K562 (cell line): ENCODE measurements at regions not wholly inside any gene's neighbourhood (a gene's known extent, or its start where the extent isn't known, plus 50 kb on each side); places are given as distances from the start of the nearest gene placed in this dataset.

Experiments
- CREM ChIP-seq: IDR thresholded peaks from 2 replicates; pipeline ENCODE4 v1.6.1; 2014; ENCODE audit warnings: antibody characterized with exemption, low read depth
- NFATC3 ChIP-seq: fragments of 450-650 bp; IDR thresholded peaks from 2 replicates; pipeline ENCODE4 v1.6.1; 2017; ENCODE audit warnings: mild to moderate bottlenecking
- POLR2A ChIP-seq: fragments of 450-650 bp; conservative IDR thresholded peaks from 2 replicates; pipeline ENCODE4 v1.6.1; 2016
- SRF ChIP-seq, 2 experiments: fragments of 250-450, 450-650 bp in 1 of 2; sonication (Bioruptor Pico) in 1 of 2; sonication (generic) in 1 of 2; formaldehyde crosslinking; IDR thresholded peaks; 2 replicates each; pipeline versions ENCODE4 v1.5.0 to v1.5.1; 2020 to 2022; ENCODE audit warnings: mild to moderate bottlenecking in 1 of 2, missing genetic modification reagents in 1 of 2
- TAF7 ChIP-seq: fragments of 450-650 bp; IDR thresholded peaks from 2 replicates; pipeline ENCODE4 v1.6.1; 2016; ENCODE audit warnings: missing genetic modification characterization, missing compliant biosample characterization
- TCF7L2 ChIP-seq: fragments of 150-350 bp; IDR thresholded peaks from 2 replicates; pipeline ENCODE4 v1.6.1; 2016; ENCODE audit warnings: low read depth, mild to moderate bottlenecking, low read length, moderate library complexity
- TEAD2 ChIP-seq: fragments of 450-650 bp; IDR thresholded peaks from 2 replicates; pipeline ENCODE4 v1.6.1; 2016; ENCODE audit warnings: missing genetic modification characterization, control low read depth, missing compliant biosample characterization
- YY1 ChIP-seq, 3 experiments: IDR thresholded peaks; 2 replicates each; pipeline ENCODE4 v1.6.1; 2011; ENCODE audit warnings: low read length in 2 of 3, mild to moderate bottlenecking in 2 of 3, moderate library complexity in 2 of 3, borderline replicate concordance in 1 of 3, control low read depth in 1 of 3, low read depth in 1 of 3; ENCODE audit not compliant: insufficient read depth in 3 of 3, insufficient replicate concordance in 2 of 3, control insufficient read depth in 1 of 3, insufficient read length in 1 of 3; ENCODE audit errors: extremely low read depth in 1 of 3
- ZNF780A ChIP-seq: fragments of 250-450 bp; sonication (Bioruptor Pico); IDR thresholded peaks from 2 replicates; pipeline ENCODE4 v1.5.0; 2021; ENCODE audit warnings: mild to moderate bottlenecking
- TF ChIP-seq, protein P1 (sequence below): fragments of 150-350 bp; IDR thresholded peaks from 2 replicates; pipeline ENCODE4 v1.6.1; 2014; ENCODE audit warnings: low read depth, mild to moderate bottlenecking, low read length, borderline replicate concordance
- TF ChIP-seq, protein P2 (sequence below): fragments of 250-450 bp; sonication (Bioruptor Pico); IDR thresholded peaks from 2 replicates; pipeline ENCODE4 v1.8.0; 2021; ENCODE audit warnings: moderate library complexity, mild to moderate bottlenecking, inconsistent platforms
- TF ChIP-seq, protein P3 (sequence below), 3 experiments: IDR thresholded peaks in 2 of 3; conservative IDR thresholded peaks in 1 of 3; 2 replicates each; pipeline ENCODE4 v1.5.1; 2011 to 2012; ENCODE audit warnings: low read length in 3 of 3, mild to moderate bottlenecking in 3 of 3, control low read depth in 2 of 3, improper control_type of control experiment in 1 of 3, inconsistent platforms in 1 of 3, low read depth in 1 of 3, mixed read lengths in 1 of 3, moderate library complexity in 1 of 3; ENCODE audit not compliant: insufficient read depth in 2 of 3
- TF ChIP-seq, protein P4 (sequence below), 2 experiments: IDR thresholded peaks; 2 replicates each; pipeline ENCODE4 v1.6.1; 2011; ENCODE audit warnings: borderline replicate concordance in 1 of 2, control low read depth in 1 of 2, low read depth in 1 of 2, low read length in 1 of 2, mild to moderate bottlenecking in 1 of 2, mixed read lengths in 1 of 2, moderate library complexity in 1 of 2; ENCODE audit not compliant: insufficient read depth in 1 of 2, insufficient read length in 1 of 2, poor library complexity in 1 of 2, severe bottlenecking in 1 of 2; ENCODE audit errors: extremely low read depth in 1 of 2
- TF ChIP-seq, protein P5 (sequence below): sonication (generic); formaldehyde crosslinking; IDR thresholded peaks from 2 replicates; pipeline ENCODE4 v1.8.0; 2022; ENCODE audit warnings: mild to moderate bottlenecking, missing genetic modification reagents

DNA sequence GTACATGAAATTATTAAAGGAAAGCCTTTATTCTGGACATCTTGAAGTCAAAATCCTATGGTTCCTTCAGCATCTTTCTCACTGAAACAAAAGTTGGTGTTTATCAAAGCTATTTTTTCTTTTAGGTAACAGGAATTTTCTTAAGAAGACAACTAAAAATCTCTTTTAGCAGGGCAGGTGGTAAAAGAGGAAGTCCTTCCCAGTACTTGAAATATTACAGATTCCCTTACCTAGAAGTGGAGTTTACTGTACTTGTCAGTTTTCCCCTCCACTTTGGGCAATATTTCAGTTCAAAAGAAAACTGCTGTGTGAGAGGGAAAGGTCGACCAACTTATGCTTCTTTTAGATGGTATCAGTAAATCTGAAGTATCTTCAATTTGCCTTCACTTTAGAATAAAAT lies 64.3 kb upstream of the TDRD3 start:
- TF ChIP-seq, protein P1, sequence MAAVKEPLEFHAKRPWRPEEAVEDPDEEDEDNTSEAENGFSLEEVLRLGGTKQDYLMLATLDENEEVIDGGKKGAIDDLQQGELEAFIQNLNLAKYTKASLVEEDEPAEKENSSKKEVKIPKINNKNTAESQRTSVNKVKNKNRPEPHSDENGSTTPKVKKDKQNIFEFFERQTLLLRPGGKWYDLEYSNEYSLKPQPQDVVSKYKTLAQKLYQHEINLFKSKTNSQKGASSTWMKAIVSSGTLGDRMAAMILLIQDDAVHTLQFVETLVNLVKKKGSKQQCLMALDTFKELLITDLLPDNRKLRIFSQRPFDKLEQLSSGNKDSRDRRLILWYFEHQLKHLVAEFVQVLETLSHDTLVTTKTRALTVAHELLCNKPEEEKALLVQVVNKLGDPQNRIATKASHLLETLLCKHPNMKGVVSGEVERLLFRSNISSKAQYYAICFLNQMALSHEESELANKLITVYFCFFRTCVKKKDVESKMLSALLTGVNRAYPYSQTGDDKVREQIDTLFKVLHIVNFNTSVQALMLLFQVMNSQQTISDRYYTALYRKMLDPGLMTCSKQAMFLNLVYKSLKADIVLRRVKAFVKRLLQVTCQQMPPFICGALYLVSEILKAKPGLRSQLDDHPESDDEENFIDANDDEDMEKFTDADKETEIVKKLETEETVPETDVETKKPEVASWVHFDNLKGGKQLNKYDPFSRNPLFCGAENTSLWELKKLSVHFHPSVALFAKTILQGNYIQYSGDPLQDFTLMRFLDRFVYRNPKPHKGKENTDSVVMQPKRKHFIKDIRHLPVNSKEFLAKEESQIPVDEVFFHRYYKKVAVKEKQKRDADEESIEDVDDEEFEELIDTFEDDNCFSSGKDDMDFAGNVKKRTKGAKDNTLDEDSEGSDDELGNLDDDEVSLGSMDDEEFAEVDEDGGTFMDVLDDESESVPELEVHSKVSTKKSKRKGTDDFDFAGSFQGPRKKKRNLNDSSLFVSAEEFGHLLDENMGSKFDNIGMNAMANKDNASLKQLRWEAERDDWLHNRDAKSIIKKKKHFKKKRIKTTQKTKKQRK: no peak
- TF ChIP-seq CREM (no peak), SRF (CRISPR knock-in tag; IDR thresholded peaks at IDR 0.05) (no peak), TAF7 (tag) (no peak), TEAD2 (no peak), YY1 (IDR thresholded peaks at IDR 0.05; ENCODE audit: borderline replicate concordance in 1 of 3, control insufficient read depth in 1 of 3, extremely low read depth in 1 of 3, insufficient read depth in 3 of 3, insufficient read length in 1 of 3, insufficient replicate concordance in 2 of 3, low read depth in 1 of 3, low read length in 2 of 3) (no peak), NFATC3 (no peak), ZNF780A (no peak), TCF7L2 (no peak), POLR2A (no peak)
- TF ChIP-seq, protein P2, sequence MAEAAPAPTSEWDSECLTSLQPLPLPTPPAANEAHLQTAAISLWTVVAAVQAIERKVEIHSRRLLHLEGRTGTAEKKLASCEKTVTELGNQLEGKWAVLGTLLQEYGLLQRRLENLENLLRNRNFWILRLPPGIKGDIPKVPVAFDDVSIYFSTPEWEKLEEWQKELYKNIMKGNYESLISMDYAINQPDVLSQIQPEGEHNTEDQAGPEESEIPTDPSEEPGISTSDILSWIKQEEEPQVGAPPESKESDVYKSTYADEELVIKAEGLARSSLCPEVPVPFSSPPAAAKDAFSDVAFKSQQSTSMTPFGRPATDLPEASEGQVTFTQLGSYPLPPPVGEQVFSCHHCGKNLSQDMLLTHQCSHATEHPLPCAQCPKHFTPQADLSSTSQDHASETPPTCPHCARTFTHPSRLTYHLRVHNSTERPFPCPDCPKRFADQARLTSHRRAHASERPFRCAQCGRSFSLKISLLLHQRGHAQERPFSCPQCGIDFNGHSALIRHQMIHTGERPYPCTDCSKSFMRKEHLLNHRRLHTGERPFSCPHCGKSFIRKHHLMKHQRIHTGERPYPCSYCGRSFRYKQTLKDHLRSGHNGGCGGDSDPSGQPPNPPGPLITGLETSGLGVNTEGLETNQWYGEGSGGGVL (CRISPR knock-in tag): no peak
- TF ChIP-seq, protein P3, sequence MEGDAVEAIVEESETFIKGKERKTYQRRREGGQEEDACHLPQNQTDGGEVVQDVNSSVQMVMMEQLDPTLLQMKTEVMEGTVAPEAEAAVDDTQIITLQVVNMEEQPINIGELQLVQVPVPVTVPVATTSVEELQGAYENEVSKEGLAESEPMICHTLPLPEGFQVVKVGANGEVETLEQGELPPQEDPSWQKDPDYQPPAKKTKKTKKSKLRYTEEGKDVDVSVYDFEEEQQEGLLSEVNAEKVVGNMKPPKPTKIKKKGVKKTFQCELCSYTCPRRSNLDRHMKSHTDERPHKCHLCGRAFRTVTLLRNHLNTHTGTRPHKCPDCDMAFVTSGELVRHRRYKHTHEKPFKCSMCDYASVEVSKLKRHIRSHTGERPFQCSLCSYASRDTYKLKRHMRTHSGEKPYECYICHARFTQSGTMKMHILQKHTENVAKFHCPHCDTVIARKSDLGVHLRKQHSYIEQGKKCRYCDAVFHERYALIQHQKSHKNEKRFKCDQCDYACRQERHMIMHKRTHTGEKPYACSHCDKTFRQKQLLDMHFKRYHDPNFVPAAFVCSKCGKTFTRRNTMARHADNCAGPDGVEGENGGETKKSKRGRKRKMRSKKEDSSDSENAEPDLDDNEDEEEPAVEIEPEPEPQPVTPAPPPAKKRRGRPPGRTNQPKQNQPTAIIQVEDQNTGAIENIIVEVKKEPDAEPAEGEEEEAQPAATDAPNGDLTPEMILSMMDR (IDR thresholded peaks at IDR 0.05 in 2 of 3, conservative IDR thresholded peaks at IDR 0.05 in 1 of 3; ENCODE audit: insufficient read depth in 2 of 3, low read depth in 1 of 3, low read length in 3 of 3): no peak
- TF ChIP-seq, protein P4, sequence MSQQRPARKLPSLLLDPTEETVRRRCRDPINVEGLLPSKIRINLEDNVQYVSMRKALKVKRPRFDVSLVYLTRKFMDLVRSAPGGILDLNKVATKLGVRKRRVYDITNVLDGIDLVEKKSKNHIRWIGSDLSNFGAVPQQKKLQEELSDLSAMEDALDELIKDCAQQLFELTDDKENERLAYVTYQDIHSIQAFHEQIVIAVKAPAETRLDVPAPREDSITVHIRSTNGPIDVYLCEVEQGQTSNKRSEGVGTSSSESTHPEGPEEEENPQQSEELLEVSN (IDR thresholded peaks at IDR 0.05; ENCODE audit: borderline replicate concordance in 1 of 2, extremely low read depth in 1 of 2, insufficient read depth in 1 of 2, insufficient read length in 1 of 2, low read depth in 1 of 2, low read length in 1 of 2, poor library complexity in 1 of 2, severe bottlenecking in 1 of 2): no peak
- TF ChIP-seq, protein P5, sequence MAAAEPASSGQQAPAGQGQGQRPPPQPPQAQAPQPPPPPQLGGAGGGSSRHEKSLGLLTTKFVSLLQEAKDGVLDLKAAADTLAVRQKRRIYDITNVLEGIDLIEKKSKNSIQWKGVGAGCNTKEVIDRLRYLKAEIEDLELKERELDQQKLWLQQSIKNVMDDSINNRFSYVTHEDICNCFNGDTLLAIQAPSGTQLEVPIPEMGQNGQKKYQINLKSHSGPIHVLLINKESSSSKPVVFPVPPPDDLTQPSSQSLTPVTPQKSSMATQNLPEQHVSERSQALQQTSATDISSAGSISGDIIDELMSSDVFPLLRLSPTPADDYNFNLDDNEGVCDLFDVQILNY: no peak
